Naive thymus-derived CD4-positive, alpha-beta T cell (primary cell): ENCODE measurements at regions not wholly inside any gene's neighbourhood (a gene's known extent, or its start where the extent isn't known, plus 50 kb on each side); places are given as distances from the start of the nearest gene placed in this dataset.

ENCODE experiments used
- ATAC-seq: fragments of 150-1000 bp; cut with Tn5 transposase; 2 replicates; pipeline ENCODE4 v1.10.0; 2021; ENCODE audit warnings: mild to moderate bottlenecking, moderate library complexity
- CTCF ChIA-PET: fragments of 350-600 bp; sonication (Branson Sonifier 250); formaldehyde crosslinking; loops from one replicate; lab custom pipeline; 2021; ENCODE audit warnings: antibody characterized with exemption; lab: Charles Lee
- POLR2A ChIA-PET: fragments of 350-600 bp; sonication (Branson Sonifier 250); formaldehyde crosslinking; loops from one replicate; lab custom pipeline; 2021; ENCODE audit warnings: antibody characterized with exemption, inconsistent platforms; lab: Charles Lee
- DNase-seq, 9 donors: peaks; one replicate each; pipeline versions ENCODE4 v3.0.0 to v3.0.0-alpha.2; 2020 to 2022; ENCODE audit warnings: mixed read lengths in 1 of 9
- H3K27ac ChIP-seq: one replicate; pipeline ENCODE4 v1.7.0; 2013; ENCODE audit warnings: mild to moderate bottlenecking, low read depth, low read length, moderate library complexity
- H3K27me3 ChIP-seq, 2 donors: one replicate each; pipeline ENCODE4 v1.7.0; 2013; ENCODE audit warnings: low read length in 2 of 2, mild to moderate bottlenecking in 2 of 2, moderate library complexity in 2 of 2; ENCODE audit not compliant: control insufficient read depth in 2 of 2, insufficient read depth in 2 of 2
- H3K36me3 ChIP-seq, 3 experiments: 1 replicate in 2 of 3; 2 replicates in 1 of 3; pipeline ENCODE4 v1.7.0; 2013; ENCODE audit warnings: low read length in 3 of 3, mild to moderate bottlenecking in 3 of 3, moderate library complexity in 1 of 3; ENCODE audit not compliant: insufficient read depth in 3 of 3, control insufficient read depth in 2 of 3
- H3K4me1 ChIP-seq, 2 donors: one replicate each; pipeline ENCODE4 v1.7.0; 2013; ENCODE audit warnings: low read length in 2 of 2, mild to moderate bottlenecking in 2 of 2, moderate library complexity in 1 of 2; ENCODE audit not compliant: control insufficient read depth in 2 of 2, insufficient read depth in 2 of 2
- H3K4me3 ChIP-seq: 2 replicates; pipeline ENCODE4 v1.7.0; 2013; ENCODE audit warnings: mild to moderate bottlenecking, low read length
- H3K9me3 ChIP-seq, 3 experiments: 1 replicate in 2 of 3; 2 replicates in 1 of 3; pipeline ENCODE4 v1.7.0; 2013; ENCODE audit warnings: low read length in 3 of 3; ENCODE audit not compliant: control insufficient read depth in 2 of 3
- H3K27ac Mint-ChIP-seq, 9 donors: one replicate each; pipeline ENCODE4 v1.8.0; 2020 to 2022; ENCODE audit warnings: mixed read lengths in 9 of 9, mild to moderate bottlenecking in 8 of 9, moderate library complexity in 5 of 9, inconsistent platforms in 2 of 9
- H3K27me3 Mint-ChIP-seq, 5 donors: one replicate each; pipeline ENCODE4 v1.8.0; 2021 to 2022; ENCODE audit warnings: mixed read lengths in 5 of 5, mild to moderate bottlenecking in 1 of 5
- H3K36me3 Mint-ChIP-seq, 5 donors: one replicate each; pipeline ENCODE4 v1.8.0; 2020 to 2022; ENCODE audit warnings: mixed read lengths in 5 of 5, mild to moderate bottlenecking in 3 of 5, inconsistent platforms in 1 of 5
- H3K4me1 Mint-ChIP-seq, 7 donors: one replicate each; pipeline ENCODE4 v1.8.0; 2020 to 2022; ENCODE audit warnings: mixed read lengths in 7 of 7, mild to moderate bottlenecking in 3 of 7, inconsistent platforms in 1 of 7
- H3K4me3 Mint-ChIP-seq, 10 donors: one replicate each; pipeline ENCODE4 v1.8.0; 2020 to 2022; ENCODE audit warnings: mild to moderate bottlenecking in 10 of 10, mixed read lengths in 10 of 10, moderate library complexity in 6 of 10, inconsistent platforms in 2 of 10
- H3K9me3 Mint-ChIP-seq, 11 donors: one replicate each; pipeline ENCODE4 v1.8.0; 2020 to 2022; ENCODE audit warnings: mixed read lengths in 11 of 11, mild to moderate bottlenecking in 4 of 11, inconsistent platforms in 1 of 11, moderate library complexity in 1 of 11
- intact Hi-C, 2 donors: fragments of 100-400 bp; cut with micrococcal nuclease; formaldehyde crosslinking; loops; one replicate each; pipeline ENCODE4 v1.15.1; 2023

DNA sequence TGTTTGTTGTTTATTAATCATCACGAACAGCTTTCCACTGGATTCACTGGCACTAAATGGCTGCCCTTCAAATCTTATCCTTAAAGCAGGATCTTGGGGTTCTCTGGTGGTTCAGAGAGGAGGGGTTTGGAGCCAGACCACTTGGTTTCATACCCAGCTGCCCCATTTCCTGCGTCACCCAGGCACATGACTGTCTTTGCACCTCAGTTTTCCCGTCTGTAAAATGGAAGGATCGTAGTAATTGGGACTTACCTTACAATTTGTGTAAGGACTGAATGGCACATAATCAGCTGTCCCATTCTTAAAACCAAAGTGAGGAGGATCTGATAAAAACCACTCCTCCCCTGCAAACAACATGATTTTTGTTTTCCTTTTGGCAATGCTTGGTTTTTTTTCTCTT is 318.3 kb downstream of the ZNF536 start:
- Mint-ChIP-seq H3K36me3 (no peaks in the 10 kb centered on the region), H3K27ac (no peak overlapping the region), H3K27me3 (peaks cover 54 to 91% (median 70%) of the 10 kb centered on the region in 5 donors), H3K4me3 (no peak overlapping the region), H3K9me3 (peaks cover 0 to 2% (median 0%) of the 10 kb centered on the region in 11 donors), H3K4me1 (peaks cover 0 to 11% (median 5%) of the 10 kb centered on the region in 7 donors)
- no peak for ATAC-seq
- Histone ChIP-seq H3K9me3 (no peaks in the 10 kb centered on the region), H3K4me1 (no peaks in the 10 kb centered on the region), H3K27ac (no peak overlapping the region), H3K27me3 (peaks cover 0 to 4% of the 10 kb centered on the region in 2 donors), H3K4me3 (no peak overlapping the region), H3K36me3 (no peaks in the 10 kb centered on the region)
- DNase-seq = no peak
- intact Hi-C loops = no loop called here
- ChIA-PET CTCF (no interaction called here), POLR2A (no interaction called here)

GRCh38 chr19:30689474-30689873 is 317.3 kb downstream of the ZNF536 start:
- Histone ChIP-seq H3K4me1 (no peaks in the 10 kb centered on the region), H3K9me3 (no peaks in the 10 kb centered on the region), H3K4me3 (no peak overlapping the region), H3K27me3 (peaks cover 0 to 4% of the 10 kb centered on the region in 2 donors), H3K27ac (no peak overlapping the region), H3K36me3 (no peaks in the 10 kb centered on the region)
- CTCF ChIA-PET = no interaction called here
- Mint-ChIP-seq H3K27me3 (peaks cover 54 to 90% (median 74%) of the 10 kb centered on the region in 5 donors), H3K4me1 (peaks cover 0 to 11% (median 5%) of the 10 kb centered on the region in 7 donors), H3K27ac (no peak overlapping the region), H3K36me3 (no peaks in the 10 kb centered on the region), H3K4me3 (no peak overlapping the region), H3K9me3 (peaks cover 0 to 2% (median 0%) of the 10 kb centered on the region in 11 donors)
- intact Hi-C loops = loop anchor here in 1 of 2 donors (10.0 kb wide), 1 partner anchor 1355 kb away; no protein-coding TSS in a partner anchor
- ATAC-seq = no peak
- POLR2A ChIA-PET = no interaction called here
- DNase-seq = no peak

DNA sequence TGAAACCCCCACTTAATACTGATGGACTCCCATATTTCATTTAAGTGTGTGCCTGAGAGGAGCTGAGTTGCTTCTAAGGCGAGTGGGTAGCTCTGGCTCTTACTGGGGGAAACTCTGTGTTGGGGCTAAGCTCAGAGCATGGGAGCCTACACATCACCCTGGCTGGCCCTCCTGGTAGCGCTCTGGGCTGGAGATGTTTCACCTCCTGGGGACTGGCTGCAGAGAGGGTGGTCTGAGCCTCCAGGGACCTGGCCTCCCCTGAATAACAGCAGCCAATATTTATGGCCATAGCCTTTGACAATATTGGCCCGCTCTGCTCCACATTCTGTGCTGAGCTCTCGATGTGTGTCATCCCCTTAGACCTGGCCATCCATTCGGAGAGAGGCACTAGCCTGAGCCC is 316.5 kb downstream of the ZNF536 start:
- CTCF ChIA-PET = interaction anchor here (0.6 to 0.7 kb wide), 2 partner anchors 11 to 21 kb away, joined by 3 read pairs; no protein-coding TSS in a partner anchor
- peaks cover 50 to 93% (median 73%) of the 10 kb centered on the region in 5 donors for H3K27me3 Mint-ChIP-seq

DNA sequence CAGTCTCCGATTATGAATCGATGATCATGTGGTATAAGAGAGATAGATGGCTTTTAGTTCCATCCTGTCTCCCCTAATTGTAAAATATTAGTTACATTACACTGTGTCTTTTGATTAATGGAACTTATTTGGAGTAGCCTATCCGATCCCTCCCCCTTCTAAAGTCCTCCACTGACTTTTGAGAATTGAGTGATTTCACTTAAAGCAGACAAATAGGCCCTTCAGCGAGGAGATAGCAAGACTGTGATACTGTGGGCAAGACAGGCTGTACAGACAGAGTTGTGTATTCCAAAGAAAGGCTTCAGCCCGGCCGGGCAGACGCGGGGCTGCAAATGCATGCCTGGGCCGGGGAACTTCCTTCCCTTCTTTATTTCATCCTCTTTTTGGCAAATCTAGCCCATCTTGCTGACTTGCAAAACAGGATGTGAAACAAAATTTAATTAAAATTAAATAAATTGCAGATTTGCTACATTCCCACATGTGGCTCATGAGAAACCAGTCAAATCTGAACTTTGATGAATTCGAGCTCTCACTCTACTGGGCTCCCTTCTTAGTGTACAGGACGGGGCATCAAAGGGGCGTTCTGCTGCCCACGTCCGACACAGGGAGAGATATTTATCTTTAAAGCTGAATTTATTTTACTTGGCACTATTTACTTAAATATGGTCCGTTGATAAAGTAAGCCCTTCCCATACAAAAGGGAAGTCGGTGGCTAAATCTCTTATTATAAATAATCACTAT is 314.8 kb downstream of the ZNF536 start:
- POLR2A ChIA-PET = no interaction called here
- Histone ChIP-seq H3K4me3 (no peak overlapping the region), H3K27ac (no peak overlapping the region), H3K4me1 (no peaks in the 10 kb centered on the region), H3K36me3 (no peaks in the 10 kb centered on the region), H3K27me3 (no peaks in the 10 kb centered on the region), H3K9me3 (no peaks in the 10 kb centered on the region)
- intact Hi-C loops = loop anchor here in 1 of 2 donors (10.0 kb wide), 1 partner anchor 1358 kb away; no protein-coding TSS in a partner anchor
- CTCF ChIA-PET = no interaction called here
- H3K4me3 Mint-ChIP-seq = no peak overlapping the region
- no peak for ATAC-seq
- DNase-seq = no peak
- no peaks in the 10 kb centered on the region for H3K36me3 Mint-ChIP-seq
- H3K4me1 Mint-ChIP-seq = peaks cover 0 to 7% (median under 1%) of the 10 kb centered on the region in 7 donors
- peaks cover 0 to 2% (median 0%) of the 10 kb centered on the region in 11 donors for H3K9me3 Mint-ChIP-seq
- peaks cover 38 to 89% (median 73%) of the 10 kb centered on the region in 5 donors for H3K27me3 Mint-ChIP-seq
- no peak overlapping the region for H3K27ac Mint-ChIP-seq

More for the DNA sequence above, 316.5 kb downstream of the ZNF536 start:
- Histone ChIP-seq H3K27me3 (peaks cover 0 to 4% of the 10 kb centered on the region in 2 donors), H3K36me3 (no peaks in the 10 kb centered on the region), H3K4me1 (no peaks in the 10 kb centered on the region), H3K4me3 (no peak overlapping the region), H3K27ac (no peak overlapping the region), H3K9me3 (no peaks in the 10 kb centered on the region)
- DNase-seq (no peak), ATAC-seq (no peak)
- H3K4me1 Mint-ChIP-seq = peaks cover 0 to 11% (median 5%) of the 10 kb centered on the region in 7 donors
- no peaks in the 10 kb centered on the region for H3K36me3 Mint-ChIP-seq
- intact Hi-C loops = loop anchor here in 1 of 2 donors (10.0 kb wide), 1 partner anchor 1356 kb away; no protein-coding TSS in a partner anchor
- peaks cover 0 to 2% (median 0%) of the 10 kb centered on the region in 11 donors for H3K9me3 Mint-ChIP-seq
- no peak overlapping the region for H3K4me3 Mint-ChIP-seq
- H3K27ac Mint-ChIP-seq = no peak overlapping the region
- POLR2A ChIA-PET = no interaction called here

GRCh38 chr19:30686176-30686820 is 314.1 kb downstream of the ZNF536 start:
- no peak for ATAC-seq
- ChIA-PET CTCF (no interaction called here), POLR2A (no interaction called here)
- Mint-ChIP-seq H3K4me1 (peaks cover 0 to under 1% (median 0%) of the 10 kb centered on the region in 7 donors), H3K9me3 (no peaks in the 10 kb centered on the region), H3K27ac (no peak overlapping the region), H3K4me3 (no peak overlapping the region), H3K36me3 (no peaks in the 10 kb centered on the region), H3K27me3 (peaks cover 31 to 88% (median 68%) of the 10 kb centered on the region in 5 donors)
- no peak overlapping the region for H3K27ac ChIP-seq
- H3K4me1 ChIP-seq = no peaks in the 10 kb centered on the region
- H3K36me3 ChIP-seq = no peaks in the 10 kb centered on the region
- DNase-seq = no peak
- no peak overlapping the region for H3K4me3 ChIP-seq
- H3K9me3 ChIP-seq = no peaks in the 10 kb centered on the region
- intact Hi-C loops = loop anchor here in 1 of 2 donors (10.0 kb wide), 1 partner anchor 1359 kb away; no protein-coding TSS in a partner anchor
- no peaks in the 10 kb centered on the region for H3K27me3 ChIP-seq

DNA sequence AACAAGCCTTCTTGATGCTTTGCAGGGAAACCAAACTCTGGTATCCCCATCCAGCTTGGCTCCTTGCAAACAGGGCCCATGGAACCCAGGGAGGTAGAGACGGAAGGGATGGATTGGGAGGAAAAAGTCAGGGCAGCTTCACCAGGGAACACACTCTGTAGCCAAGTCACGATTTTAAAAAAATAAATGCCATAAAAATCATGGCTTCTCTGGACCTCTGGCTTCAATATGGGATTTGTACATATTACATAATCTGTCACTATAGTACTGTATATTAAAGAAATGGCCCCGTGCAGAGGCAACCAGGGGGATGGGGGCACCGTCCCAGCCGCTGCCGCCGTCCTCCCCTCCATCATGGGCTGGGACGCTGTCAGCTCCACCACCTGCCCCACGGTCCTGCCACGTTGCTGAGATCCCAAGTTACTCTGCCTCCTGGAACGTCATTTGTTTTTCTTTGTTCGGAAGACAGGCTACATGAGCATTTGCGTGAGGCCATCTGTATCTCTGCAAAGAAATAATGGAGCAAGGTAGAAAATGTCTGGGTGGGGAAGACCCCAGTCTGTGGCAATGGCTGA is 313.3 kb downstream of the ZNF536 start:
- Histone ChIP-seq H3K4me1 (no peaks in the 10 kb centered on the region), H3K4me3 (no peak overlapping the region), H3K27me3 (no peaks in the 10 kb centered on the region), H3K27ac (no peak overlapping the region), H3K36me3 (no peaks in the 10 kb centered on the region), H3K9me3 (no peaks in the 10 kb centered on the region)
- H3K4me1 Mint-ChIP-seq = no peaks in the 10 kb centered on the region
- DNase-seq (no peak), ATAC-seq (no peak)
- H3K27ac Mint-ChIP-seq = no peak overlapping the region
- H3K27me3 Mint-ChIP-seq = peaks cover 23 to 87% (median 61%) of the 10 kb centered on the region in 5 donors
- H3K9me3 Mint-ChIP-seq = no peaks in the 10 kb centered on the region
- intact Hi-C loops = loop anchor here in 1 of 2 donors (10.0 kb wide), 1 partner anchor 1359 kb away; no protein-coding TSS in a partner anchor
- CTCF ChIA-PET = no interaction called here
- H3K36me3 Mint-ChIP-seq = no peaks in the 10 kb centered on the region
- H3K4me3 Mint-ChIP-seq = no peak overlapping the region
- POLR2A ChIA-PET = no interaction called here
